Erythroblast (primary cell): ENCODE measurements at regions not wholly inside any gene's neighbourhood (a gene's known extent, or its start where the extent isn't known, plus 50 kb on each side); places are given as distances from the start of the nearest gene placed in this dataset.

Experiments used
- GATA1 ChIP-seq: IDR thresholded peaks from 2 replicates; pipeline ENCODE4 v1.6.1; 2011; ENCODE audit warnings: low read depth, mild to moderate bottlenecking, control low read depth, low read length, moderate library complexity
- POLR2A ChIP-seq: IDR thresholded peaks from 2 replicates; pipeline ENCODE4 v1.6.1; 2011; ENCODE audit warnings: mild to moderate bottlenecking, low read length

GRCh38 chr9:81146241-81146640, 543.1 kb downstream of the TLE1 start:
- TF ChIP-seq POLR2A (no peak), GATA1 (no peak)
